SK-N-SH treated with all-trans-retinoic acid at 6 μM for 48 hours (cell line): ENCODE measurements at regions not wholly inside any gene's neighbourhood (a gene's known extent, or its start where the extent isn't known, plus 50 kb on each side); places are given as distances from the start of the nearest gene placed in this dataset.
"Not testable (repeated sequence)": the region's sequence is repeated elsewhere in the genome, so short reads cannot be mapped to it uniquely, and the experiment has no call there.

Source experiments
- ATAC-seq: fragments of 200-7000 bp; cut with Tn5 transposase; 3 replicates; pipeline ENCODE4 v1.9.1; 2020; ENCODE audit warnings: mild to moderate bottlenecking, moderate library complexity
- ARNTL ChIP-seq: fragments of 450-650 bp; formaldehyde crosslinking; IDR thresholded peaks from 2 replicates; pipeline ENCODE4 v1.5.0; 2020; ENCODE audit warnings: low read depth, mild to moderate bottlenecking, moderate library complexity, borderline replicate concordance
- BACH2 ChIP-seq: fragments of 250-450 bp; sonication (Bioruptor Pico); IDR thresholded peaks from 2 replicates; pipeline ENCODE4 v1.9.0; 2021; ENCODE audit warnings: mild to moderate bottlenecking, borderline replicate concordance
- CREB5 ChIP-seq: fragments of 250-450 bp; sonication (Bioruptor Pico); IDR thresholded peaks from 2 replicates; pipeline ENCODE4 v1.5.1; 2020; ENCODE audit warnings: low read depth, mild to moderate bottlenecking, moderate library complexity
- CSDC2 ChIP-seq: fragments of 250-450 bp; sonication (Bioruptor Pico); IDR thresholded peaks from 2 replicates; pipeline ENCODE4 v1.5.0; 2020; ENCODE audit warnings: mild to moderate bottlenecking, moderate library complexity
- CSRNP3 ChIP-seq: fragments of 250-450 bp; sonication (Bioruptor Pico); IDR thresholded peaks from 2 replicates; pipeline ENCODE4 v1.5.1; 2021; ENCODE audit warnings: mild to moderate bottlenecking, moderate library complexity
- GLIS3 ChIP-seq: fragments of 250-450 bp; sonication (Bioruptor Pico); IDR thresholded peaks from 2 replicates; pipeline ENCODE4 v1.5.0; 2020; ENCODE audit warnings: mild to moderate bottlenecking, moderate library complexity
- ISL1 ChIP-seq: fragments of 250-450 bp; sonication (Bioruptor Pico); IDR thresholded peaks from 2 replicates; pipeline ENCODE4 v2.1.2; 2022; ENCODE audit warnings: mild to moderate bottlenecking, moderate library complexity
- OSR1 ChIP-seq: fragments of 250-450 bp; sonication (Bioruptor Pico); IDR thresholded peaks from 2 replicates; pipeline ENCODE4 v1.8.0; 2022; ENCODE audit warnings: moderate library complexity, mild to moderate bottlenecking, inconsistent platforms
- PATZ1 ChIP-seq: fragments of 250-450 bp; sonication (Bioruptor Pico); IDR thresholded peaks from 2 replicates; pipeline ENCODE4 v1.8.0; 2020; ENCODE audit warnings: mild to moderate bottlenecking, moderate library complexity, borderline replicate concordance
- PPARA ChIP-seq: fragments of 250-450 bp; sonication (Bioruptor Pico); IDR thresholded peaks from 2 replicates; pipeline ENCODE4 v1.5.0; 2020; ENCODE audit warnings: mild to moderate bottlenecking, borderline replicate concordance
- RARB ChIP-seq: fragments of 250-450 bp; sonication (Bioruptor Pico); IDR thresholded peaks from 2 replicates; pipeline ENCODE4 v1.8.0; 2021; ENCODE audit warnings: mild to moderate bottlenecking, moderate library complexity
- TCF4 ChIP-seq: fragments of 250-450 bp; sonication (Bioruptor Pico); IDR thresholded peaks from 2 replicates; pipeline ENCODE4 v1.8.0; 2021; ENCODE audit warnings: mild to moderate bottlenecking, moderate library complexity, borderline replicate concordance
- TSHZ2 ChIP-seq: fragments of 250-450 bp; sonication (Bioruptor Pico); IDR thresholded peaks from 2 replicates; pipeline ENCODE4 v1.5.0; 2020; ENCODE audit warnings: mild to moderate bottlenecking, moderate library complexity
- ZC3H10 ChIP-seq: fragments of 250-450 bp; sonication (Bioruptor Pico); IDR thresholded peaks from 2 replicates; pipeline ENCODE4 v1.5.1; 2021; ENCODE audit warnings: mild to moderate bottlenecking, moderate library complexity
- ZFP3 ChIP-seq: fragments of 250-450 bp; sonication (Bioruptor Pico); IDR thresholded peaks from 2 replicates; pipeline ENCODE4 v1.5.0; 2020; ENCODE audit warnings: mild to moderate bottlenecking, moderate library complexity
- ZFP30 ChIP-seq: fragments of 450-650 bp; formaldehyde crosslinking; IDR thresholded peaks from 2 replicates; pipeline ENCODE4 v1.5.0; 2022; ENCODE audit warnings: mild to moderate bottlenecking, moderate library complexity
- ZNF565 ChIP-seq: fragments of 450-650 bp; formaldehyde crosslinking; conservative IDR thresholded peaks from 2 replicates; pipeline ENCODE4 v1.5.0; 2020; ENCODE audit warnings: low read depth, mild to moderate bottlenecking, moderate library complexity
- ZNF8 ChIP-seq: fragments of 450-650 bp; formaldehyde crosslinking; IDR thresholded peaks from 2 replicates; pipeline ENCODE4 v1.5.0; 2020; ENCODE audit warnings: mild to moderate bottlenecking, moderate library complexity

GRCh38 chrX:118239178-118239870, 106.6 kb upstream of the WDR44 start:
- TF ChIP-seq ZC3H10 (CRISPR knock-in tag) (no peak), CSRNP3 (CRISPR knock-in tag) (no peak), ZFP3 (CRISPR knock-in tag) (no peak), OSR1 (CRISPR knock-in tag) (no peak), BACH2 (no peak), GLIS3 (CRISPR knock-in tag) (no peak), ZNF8 (no peak), ZFP30 (CRISPR knock-in tag) (no peak)
- no peak for ATAC-seq

- no peak for TF ChIP-seq ZFP3 (CRISPR knock-in tag)
- TF ChIP-seq ISL1 (CRISPR knock-in tag) = no peak
- no peak for TF ChIP-seq CREB5 (CRISPR knock-in tag)
- no peak for TF ChIP-seq ARNTL (CRISPR knock-in tag)
- TF ChIP-seq GLIS3 (CRISPR knock-in tag) = no peak
- TF ChIP-seq ZNF8 = no peak
- TF ChIP-seq CSRNP3 (CRISPR knock-in tag) = no peak
- ATAC-seq = no peak
Measured at GRCh38 chrX:118239913-118240698, 105.8 kb upstream of the WDR44 start.

- not testable (repeated sequence) for ATAC-seq
Measured at GRCh38 chrX:118246961-118247360, 98.9 kb upstream of the WDR44 start.

GRCh38 chrX:118249146-118249545, 96.8 kb upstream of the WDR44 start:
- TF ChIP-seq ZFP3 (CRISPR knock-in tag) (no peak), CSDC2 (CRISPR knock-in tag) (no peak), PATZ1 (CRISPR knock-in tag) (no peak), TCF4 (CRISPR knock-in tag) (no peak), ISL1 (CRISPR knock-in tag) (no peak), ZNF565 (CRISPR knock-in tag) (no peak), TSHZ2 (no peak), PPARA (CRISPR knock-in tag) (no peak), RARB (CRISPR knock-in tag) (no peak), OSR1 (CRISPR knock-in tag) (no peak)
- ATAC-seq = no peak
